ENCODE measurements at regions not wholly inside any gene's neighbourhood (a gene's known extent, or its start where the extent isn't known, plus 50 kb on each side); places are given as distances from the start of the nearest gene placed in this dataset.
A peak's percentile ranks its signal among the peaks of the same experiment; 100 is the strongest.

GRCh38 chr7:26600411-26600810, 264.0 kb downstream of the SKAP2 start:
- no peak for DNase-seq (ENCODE audit: low spot score)

- peak; percentile 78 for DNase-seq (ENCODE audit: low spot score)
Measured at GRCh38 chr7:26603631-26604030, 260.8 kb downstream of the SKAP2 start.

DNA sequence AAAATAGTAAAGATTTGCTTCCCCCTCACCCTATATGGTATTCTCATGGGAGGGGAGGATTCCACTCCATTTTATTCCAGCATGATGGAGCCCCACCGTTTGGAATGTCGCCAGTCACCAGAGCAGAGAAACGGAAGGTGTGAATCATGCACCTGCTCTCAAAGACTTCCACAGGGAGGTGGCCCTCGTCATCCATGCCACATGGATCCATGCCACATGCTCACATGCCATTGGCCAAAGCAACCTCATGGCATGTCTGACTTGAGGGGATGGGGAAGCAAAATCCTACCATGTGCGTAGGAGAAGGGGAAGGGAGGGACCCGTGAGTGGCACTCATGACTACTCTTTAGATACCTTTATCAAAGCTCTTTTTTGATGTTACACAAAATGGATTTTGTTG, 256.0 kb downstream of the SKAP2 start:
- no peak for DNase-seq (ENCODE audit: low spot score)

- no peak for DNase-seq (ENCODE audit: low spot score)
Measured at GRCh38 chr7:26609082-26609481, 255.3 kb downstream of the SKAP2 start.

DNA sequence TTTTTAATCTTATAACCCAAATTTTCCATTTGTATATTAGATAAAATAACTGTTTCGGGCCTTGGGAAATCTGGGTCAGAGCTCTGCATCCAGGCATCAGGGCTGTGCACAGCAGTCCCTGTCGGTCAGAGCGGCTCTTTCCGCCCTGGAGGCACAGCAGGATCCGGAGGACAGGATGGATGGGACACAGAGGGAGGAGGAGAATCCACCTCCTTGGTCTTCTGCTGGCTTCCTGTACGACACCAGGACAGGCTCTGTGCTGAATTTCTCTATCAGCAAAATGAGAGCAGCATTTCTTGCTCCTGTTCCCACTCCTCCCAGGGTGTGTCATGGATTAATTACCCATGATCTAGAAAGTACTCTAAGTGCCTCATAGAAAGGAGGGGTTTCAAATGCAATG, 254.9 kb downstream of the SKAP2 start:
- no peak for DNase-seq (ENCODE audit: low spot score)

GRCh38 chr7:26612742-26613141, 251.6 kb downstream of the SKAP2 start:
- DNase-seq (ENCODE audit: low spot score) = no peak

DNA sequence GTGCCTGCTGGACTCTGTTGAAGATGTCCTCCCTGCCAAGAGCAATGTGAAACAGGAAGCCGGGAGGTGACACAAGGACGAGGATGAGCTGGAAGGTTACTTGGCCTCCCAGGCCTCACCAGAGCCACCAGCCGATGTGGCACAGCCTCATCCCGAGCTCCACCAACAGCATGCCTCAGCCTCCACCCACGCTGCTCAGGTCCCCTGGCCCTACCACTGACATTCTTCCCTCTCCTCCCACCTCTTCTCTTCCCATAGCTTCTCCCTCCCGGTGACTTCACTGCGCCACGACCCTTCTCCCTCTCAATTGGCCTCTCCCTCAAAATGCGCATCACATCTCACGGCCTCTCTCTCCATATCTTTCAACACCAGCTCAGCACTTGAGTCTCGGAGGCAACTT, 249.9 kb downstream of the SKAP2 start:
- no peak for DNase-seq (ENCODE audit: low spot score)

GRCh38 chr7:26616235-26616634, 248.2 kb downstream of the SKAP2 start:
- DNase-seq (ENCODE audit: low spot score) = peak; percentile 67

- DNase-seq (ENCODE audit: low spot score) = no peak
Measured at GRCh38 chr7:26617066-26617465, 247.3 kb downstream of the SKAP2 start.
